NCI-H1105 treated with DMSO at 0.1 percent for 48 hours (cell line): ENCODE measurements at regions not wholly inside any gene's neighbourhood (a gene's known extent, or its start where the extent isn't known, plus 50 kb on each side); places are given as distances from the start of the nearest gene placed in this dataset.
"Not testable (repeated sequence)": the region's sequence is repeated elsewhere in the genome, so short reads cannot be mapped to it uniquely, and the experiment has no call there.

Experiments used
- DNase-seq: peaks from one replicate; lab custom pipeline; 2025; lab: John Stamatoyannopoulos, UW

GRCh38 chr12:115811045-115811444 is 466.4 kb downstream of the MED13L start:
- DNase-seq: no peak

- DNase-seq: no peak
Measured at GRCh38 chr12:115810122-115810901, 467.2 kb downstream of the MED13L start.

GRCh38 chr12:115806000-115806399 is 471.5 kb downstream of the MED13L start:
- DNase-seq: no peak

GRCh38 chr12:115802767-115803166 is 474.7 kb downstream of the MED13L start:
- no peak for DNase-seq

- DNase-seq: no peak
Measured at GRCh38 chr12:115801871-115802270, 475.6 kb downstream of the MED13L start.

- DNase-seq: no peak
Measured at GRCh38 chr12:115799610-115800009, 477.9 kb downstream of the MED13L start.

- peak; percentile 13 for DNase-seq
Measured at GRCh38 chr12:115798309-115798917, 479.1 kb downstream of the MED13L start.

GRCh38 chr12:115794659-115795081 is 482.8 kb downstream of the MED13L start:
- DNase-seq: no peak

GRCh38 chr12:115791331-115791730 is 486.2 kb downstream of the MED13L start:
- DNase-seq: no peak

- no peak for DNase-seq
Measured at GRCh38 chr12:115790526-115790925, 487.0 kb downstream of the MED13L start.

GRCh38 chr12:115786490-115786889 is 491.0 kb downstream of the MED13L start:
- DNase-seq: not testable (repeated sequence)

- no peak for DNase-seq
Measured at GRCh38 chr12:115785548-115785947, 491.9 kb downstream of the MED13L start.

GRCh38 chr12:115776399-115776798 is 501.1 kb downstream of the MED13L start:
- no peak for DNase-seq

GRCh38 chr12:115774148-115774895 is 503.2 kb downstream of the MED13L start:
- no peak for DNase-seq

GRCh38 chr12:115771601-115772000 is 505.9 kb downstream of the MED13L start:
- DNase-seq: no peak

- DNase-seq: no peak
Measured at GRCh38 chr12:115771065-115771464, 506.4 kb downstream of the MED13L start.

- DNase-seq: no peak
Measured at GRCh38 chr12:115770643-115771042, 506.9 kb downstream of the MED13L start.

- DNase-seq: no peak
Measured at GRCh38 chr12:115767916-115768315, 509.6 kb downstream of the MED13L start.

GRCh38 chr12:115763982-115764621 is 513.4 kb downstream of the MED13L start:
- DNase-seq: peak; percentile 84

- peak; percentile 33 for DNase-seq
Measured at GRCh38 chr12:115763376-115763775, 514.1 kb downstream of the MED13L start.

- DNase-seq: peak; percentile 55
Measured at GRCh38 chr12:115762936-115763335, 514.6 kb downstream of the MED13L start.

GRCh38 chr12:115761784-115762183 is 515.7 kb downstream of the MED13L start:
- DNase-seq: peak; percentile 92
